ENCODE measurements at regions not wholly inside any gene's neighbourhood (a gene's known extent, or its start where the extent isn't known, plus 50 kb on each side); places are given as distances from the start of the nearest gene placed in this dataset.

DNA sequence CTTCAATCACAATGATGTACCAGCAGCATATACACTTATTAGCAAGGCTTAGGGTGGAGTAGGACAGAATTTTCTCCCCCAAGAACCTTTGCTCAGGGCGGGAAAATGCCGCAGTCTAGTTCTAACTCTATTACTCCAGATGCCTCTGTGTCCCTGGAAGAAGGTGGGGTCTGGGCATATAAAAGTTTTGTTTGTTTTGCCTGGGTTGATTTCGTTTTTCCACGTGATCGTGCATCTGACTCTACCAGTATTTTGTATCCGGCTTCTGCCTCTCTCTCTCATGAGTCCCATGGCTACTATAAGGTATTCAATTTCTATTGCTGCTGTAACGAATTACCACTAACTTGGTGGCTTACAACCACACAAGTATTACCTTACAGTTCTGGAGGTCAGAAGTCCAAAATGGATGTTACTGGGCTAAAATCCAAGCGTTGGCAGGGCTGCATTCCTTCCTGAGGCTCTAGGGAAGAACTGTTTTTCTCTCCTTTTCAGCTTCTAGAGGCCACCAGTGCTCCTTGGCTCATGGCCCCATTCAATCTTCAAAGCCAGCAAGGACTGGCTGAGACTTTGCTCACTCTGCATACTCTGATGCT lies 181.2 kb upstream of the PRSS58 start:
- no peak for TF ChIP-seq EZH2 (IDR thresholded peaks at IDR 0.05)
- no peak for TF ChIP-seq POLR2AphosphoS5 (IDR thresholded peaks at IDR 0.05; ENCODE audit: borderline replicate concordance, low read depth, low read length)
- TF ChIP-seq FOXP2 (optimal IDR thresholded peaks at IDR 0.05; ENCODE audit: control extremely low read depth, extremely low read length, insufficient read depth) = no peak

Measured in SK-N-MC (cell line).